EL (cell line): ENCODE measurements at regions not wholly inside any gene's neighbourhood (a gene's known extent, or its start where the extent isn't known, plus 50 kb on each side); places are given as distances from the start of the nearest gene placed in this dataset.

ENCODE experiments used
- DNase-seq: peaks from one replicate; pipeline ENCODE4 v3.0.0-alpha.2; 2016

DNA sequence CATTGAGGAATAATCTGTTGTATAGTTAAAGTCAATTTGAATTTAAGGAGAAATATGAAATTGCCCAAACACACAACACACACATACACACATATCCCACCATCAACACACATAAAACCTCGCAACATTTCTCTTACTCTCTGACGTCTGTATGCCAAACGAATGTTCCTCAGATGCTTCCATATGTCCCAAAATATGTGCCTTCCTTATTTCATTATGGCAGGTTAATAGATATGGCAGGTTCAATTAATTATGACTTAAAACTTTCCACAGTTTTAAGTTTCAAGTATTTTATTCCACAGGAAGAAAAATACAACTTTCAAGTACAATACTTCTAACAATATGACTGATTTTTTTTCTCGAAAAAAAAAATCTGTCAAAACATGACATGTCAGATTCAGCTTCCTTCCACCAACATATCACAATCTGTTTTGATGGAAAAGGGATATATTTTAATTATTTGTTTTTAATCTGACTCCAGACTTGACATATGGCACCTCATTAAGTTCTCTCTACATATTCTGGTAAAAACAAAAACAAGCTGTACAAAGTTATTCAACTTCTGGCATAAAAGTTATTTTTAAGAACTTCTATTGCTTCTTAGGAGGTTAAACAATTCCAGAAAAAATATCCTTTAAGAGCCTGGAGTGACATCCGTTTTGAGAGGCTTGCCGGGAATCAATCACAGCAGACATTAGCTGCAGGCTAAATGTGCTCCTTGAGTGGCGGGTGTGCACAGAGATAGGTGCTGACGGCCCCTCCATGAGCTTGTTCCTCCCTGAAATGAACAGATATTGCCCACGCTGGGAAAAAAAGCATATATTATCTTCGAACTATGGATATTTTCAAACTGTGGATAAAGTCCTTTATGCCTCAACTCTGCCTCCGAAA lies 812.7 kb downstream of the DCDC2C start:
- DNase-seq: no peak

GRCh38 chr2:4518596-4518995 lies 815.2 kb downstream of the DCDC2C start:
- no peak for DNase-seq

GRCh38 chr2:4522498-4523421 lies 819.4 kb downstream of the DCDC2C start:
- no peak for DNase-seq

- no peak for DNase-seq
Measured at GRCh38 chr2:4527416-4527815, 824.0 kb downstream of the DCDC2C start.

DNA sequence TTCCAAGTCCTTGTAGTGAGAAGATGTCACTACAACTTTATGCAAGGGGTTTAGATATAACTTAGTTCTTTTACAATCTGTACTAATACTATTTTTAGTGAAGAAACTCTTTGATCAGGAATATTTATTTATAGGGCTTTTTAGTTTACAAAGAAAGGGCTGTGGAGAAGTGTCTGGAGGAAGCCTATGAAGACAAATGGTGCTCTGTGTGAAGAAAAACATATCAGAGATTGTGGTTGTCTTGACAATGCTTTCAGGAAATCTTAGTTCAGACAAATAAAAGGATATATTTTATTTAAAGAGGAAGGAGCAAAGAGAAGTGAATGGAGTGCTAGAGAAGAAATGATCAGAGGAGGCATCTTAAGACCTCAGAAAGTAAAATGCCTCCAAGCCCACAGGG lies 824.9 kb downstream of the DCDC2C start:
- no peak for DNase-seq

GRCh38 chr2:4528773-4529172 lies 825.4 kb downstream of the DCDC2C start:
- DNase-seq: no peak

GRCh38 chr2:4529738-4530137 lies 826.4 kb downstream of the DCDC2C start:
- no peak for DNase-seq

DNA sequence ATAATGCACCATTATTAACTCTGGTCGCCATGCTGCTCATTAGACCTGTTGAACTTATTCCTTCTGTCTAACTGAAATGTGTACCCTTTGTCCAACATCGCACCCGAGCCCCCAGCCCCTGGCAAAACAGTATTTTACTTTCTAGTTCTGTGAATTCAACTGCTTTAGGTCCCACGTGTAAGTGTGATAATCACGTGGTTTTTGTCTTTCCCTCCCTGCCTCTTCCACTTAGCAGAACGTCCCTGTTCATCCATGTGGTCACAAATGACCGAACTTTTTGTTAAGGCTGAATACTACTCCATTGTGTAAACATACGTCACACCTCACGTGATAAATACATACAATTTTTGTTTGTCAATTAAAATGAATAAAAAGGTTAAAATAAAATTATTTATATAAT lies 826.9 kb downstream of the DCDC2C start:
- no peak for DNase-seq

- no peak for DNase-seq
Measured at GRCh38 chr2:4533806-4534205, 830.4 kb downstream of the DCDC2C start.

GRCh38 chr2:4539121-4539520 lies 835.7 kb downstream of the DCDC2C start:
- no peak for DNase-seq

DNA sequence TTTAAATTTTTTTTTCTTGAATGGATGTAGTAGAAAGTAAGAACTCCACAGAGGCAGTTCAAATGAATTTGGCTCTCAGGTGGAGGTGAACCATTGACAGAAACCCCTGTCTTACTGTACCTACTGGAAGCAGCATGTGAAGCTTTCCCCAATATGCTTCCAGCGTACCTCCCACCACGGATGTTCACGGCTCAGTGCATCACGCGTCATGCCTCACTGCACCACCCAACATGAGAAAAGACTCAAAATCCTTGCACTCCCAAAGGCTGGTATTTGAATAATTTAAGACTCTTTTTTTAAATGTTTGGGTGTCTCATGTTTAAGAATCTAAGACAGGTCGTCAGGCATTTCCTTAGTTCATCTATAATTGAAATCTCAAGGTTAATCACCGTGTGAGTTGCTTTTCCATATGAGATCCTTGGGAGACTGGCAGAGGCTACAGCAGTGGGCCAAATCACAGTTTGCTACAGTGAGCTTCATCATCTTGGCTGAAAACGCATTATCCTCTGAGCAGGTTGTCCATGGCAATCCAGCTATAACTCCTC lies 846.4 kb downstream of the DCDC2C start:
- DNase-seq: no peak

GRCh38 chr2:4551691-4552474 lies 848.5 kb downstream of the DCDC2C start:
- no peak for DNase-seq

- DNase-seq: no peak
Measured at GRCh38 chr2:4553241-4553640, 849.9 kb downstream of the DCDC2C start.

DNA sequence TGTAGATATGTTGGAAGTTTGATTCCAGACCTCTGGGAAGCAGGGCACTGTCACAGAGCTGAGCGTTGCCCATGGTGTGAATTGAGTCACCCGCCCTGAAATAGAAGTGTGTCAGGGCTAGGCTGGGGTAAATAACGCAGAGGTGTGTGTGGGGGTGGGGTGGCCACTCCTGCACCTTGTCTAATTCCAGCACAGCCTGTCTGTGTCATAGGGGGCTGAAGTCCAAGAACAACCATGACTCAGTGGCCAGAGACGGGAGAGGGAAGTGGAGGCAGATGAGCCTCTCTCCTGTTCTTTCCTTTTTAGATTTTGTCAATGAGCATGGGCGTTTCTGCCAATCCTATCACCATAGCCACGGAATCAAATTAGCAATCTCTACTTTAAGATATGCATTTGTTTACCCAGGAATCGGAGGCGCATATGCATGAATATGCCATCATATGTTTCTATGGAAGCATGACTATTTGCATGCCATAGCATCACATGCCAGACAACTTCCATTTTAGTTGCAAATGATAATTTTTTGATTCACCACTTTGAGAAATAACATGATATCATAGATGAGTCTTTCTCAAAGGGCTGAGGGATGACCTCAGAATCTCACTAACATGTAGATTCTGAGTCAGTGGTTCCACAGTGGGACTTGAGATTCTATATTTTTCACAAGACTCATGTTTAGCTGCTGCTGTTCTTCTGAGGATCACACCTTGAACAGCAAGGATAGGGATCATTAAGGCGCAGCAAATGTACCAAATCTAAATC lies 852.9 kb downstream of the DCDC2C start:
- DNase-seq: no peak

DNA sequence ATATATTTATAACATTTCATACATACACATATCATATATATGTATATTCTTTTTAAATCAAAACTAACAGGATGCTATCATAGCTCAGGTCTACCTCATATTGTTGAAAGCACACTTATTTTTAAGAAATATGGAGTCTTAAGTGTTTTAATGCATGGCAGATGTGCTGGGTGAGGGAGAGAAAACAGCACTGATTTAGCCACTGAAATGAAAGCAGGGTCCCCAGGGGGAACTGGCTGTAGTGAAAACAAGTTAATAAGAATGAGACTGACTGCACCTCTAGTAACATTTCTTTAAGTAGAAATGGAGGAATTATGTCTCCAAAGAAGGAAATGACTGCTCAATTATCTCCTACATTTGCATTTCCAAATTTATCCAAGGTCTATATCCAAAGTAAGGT lies 857.8 kb downstream of the DCDC2C start:
- no peak for DNase-seq

DNA sequence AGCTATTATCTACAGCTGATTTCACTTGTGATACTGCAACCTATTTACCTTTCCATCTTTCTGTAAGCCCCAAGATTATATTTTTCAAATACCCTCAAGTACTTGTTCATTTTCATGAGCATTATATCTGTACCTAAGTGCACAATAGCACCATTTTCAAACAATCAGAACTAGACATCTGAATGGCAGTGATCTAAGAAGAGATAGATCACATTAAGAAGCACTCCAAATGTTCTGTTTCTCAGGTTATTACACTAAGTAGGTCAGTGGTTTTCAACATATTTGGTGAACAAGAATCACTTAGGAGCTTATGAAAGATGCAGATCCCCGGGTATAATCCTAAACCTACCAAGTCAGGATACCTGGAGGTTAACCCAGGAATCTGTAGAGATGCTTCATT lies 872.7 kb downstream of the DCDC2C start:
- no peak for DNase-seq

DNA sequence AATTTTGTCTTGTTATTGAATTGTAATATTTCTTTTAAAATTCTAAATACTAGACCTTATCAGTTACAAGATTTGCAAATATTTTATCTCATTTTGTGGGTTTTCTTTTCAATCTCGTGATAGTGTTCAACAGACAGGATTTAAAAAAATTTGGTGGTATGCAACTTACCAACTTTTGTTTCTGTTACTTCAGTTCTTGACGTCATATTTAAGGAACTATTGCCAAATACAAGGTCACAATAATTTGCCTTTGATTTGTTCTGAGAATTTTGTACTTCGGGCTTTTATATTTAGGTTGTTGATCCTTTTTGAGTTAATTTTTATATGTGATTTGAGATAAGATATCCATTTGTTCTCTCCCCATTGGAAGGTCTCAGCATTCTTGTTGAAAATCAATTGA lies 876.6 kb downstream of the DCDC2C start:
- no peak for DNase-seq

DNA sequence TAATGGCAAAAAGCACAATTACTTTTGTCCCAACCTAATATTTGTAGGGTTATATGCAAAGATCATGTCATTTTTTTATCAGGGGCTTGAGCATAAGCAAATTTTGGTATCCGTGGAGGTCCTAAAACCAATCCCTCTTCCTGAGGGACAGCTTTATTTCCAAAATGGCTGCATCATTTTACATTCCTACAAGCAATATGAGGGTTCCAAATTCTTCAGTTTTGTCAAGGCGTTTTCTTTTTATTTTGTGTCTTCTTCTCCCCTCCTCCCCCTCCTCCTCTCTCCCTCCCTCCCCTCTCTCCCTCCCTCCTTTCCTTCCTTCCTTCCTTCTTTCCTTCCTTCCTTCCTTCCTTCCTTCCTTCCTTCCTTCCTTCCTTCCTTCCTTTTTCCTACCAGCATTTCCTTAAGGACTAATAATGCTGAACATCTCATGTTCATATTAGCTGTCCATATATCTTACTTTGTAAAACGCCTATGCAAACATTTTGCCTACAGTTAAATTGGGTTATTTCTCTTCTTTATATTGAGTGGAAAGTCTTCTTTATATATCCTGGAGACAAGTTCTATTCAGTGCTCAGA lies 881.8 kb downstream of the DCDC2C start:
- DNase-seq: no peak

DNA sequence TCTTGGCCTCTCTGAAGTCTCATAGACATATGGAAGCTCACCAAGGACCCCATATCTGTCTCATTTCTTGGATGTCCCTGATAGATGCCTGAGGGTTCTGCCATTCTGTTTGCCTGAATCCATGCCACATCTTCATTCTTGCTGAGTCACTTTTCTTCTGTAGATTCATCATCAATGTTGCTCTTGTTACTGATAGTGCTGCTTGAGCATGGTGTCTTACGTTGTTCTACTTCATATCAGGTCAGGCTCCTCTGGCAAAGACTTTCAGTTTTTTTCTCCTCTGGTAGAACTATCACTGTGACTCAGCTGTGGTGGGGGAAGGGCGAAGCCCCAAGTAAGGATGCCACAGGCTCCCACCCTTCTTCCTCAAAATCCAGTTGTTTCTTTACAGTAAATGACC lies 885.2 kb downstream of the DCDC2C start:
- no peak for DNase-seq

DNA sequence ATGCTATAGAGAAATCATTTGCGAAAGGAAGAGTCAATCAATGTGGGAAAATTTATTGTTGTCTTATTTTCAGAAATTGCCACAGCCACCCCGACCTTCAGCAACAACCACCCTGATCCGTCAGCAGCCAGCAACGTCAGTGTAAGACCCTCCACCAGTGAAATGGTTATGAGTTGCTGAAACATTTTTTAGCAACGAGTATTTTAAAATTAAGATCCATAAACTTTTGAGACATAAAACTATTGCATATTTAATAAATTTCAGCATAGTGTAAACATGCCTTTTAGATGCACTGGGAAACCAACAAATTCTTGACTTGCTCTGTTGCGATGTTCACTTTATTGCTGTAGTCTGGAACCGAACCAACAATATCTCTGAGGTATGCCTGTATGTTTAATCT lies 887.9 kb downstream of the DCDC2C start:
- DNase-seq: no peak

DNA sequence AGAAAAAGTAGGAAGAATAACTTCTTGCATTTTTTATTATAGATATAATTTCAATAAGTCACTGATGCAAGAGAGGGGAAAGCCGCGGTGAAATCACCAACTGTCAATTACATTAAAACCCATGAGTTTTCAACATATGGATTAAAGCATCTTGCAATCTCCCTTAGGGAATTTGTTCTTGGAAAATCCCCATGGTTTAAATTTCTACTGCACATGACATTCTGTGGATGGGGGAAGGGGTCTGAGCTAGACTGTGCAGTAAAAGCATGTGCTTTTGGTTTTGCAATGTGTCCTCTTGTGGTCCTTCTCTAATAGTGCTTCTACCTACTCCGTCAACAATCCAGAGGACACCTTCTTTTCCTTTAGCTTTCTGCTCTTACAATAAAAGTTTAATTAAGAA lies 894.0 kb downstream of the DCDC2C start:
- no peak for DNase-seq

DNA sequence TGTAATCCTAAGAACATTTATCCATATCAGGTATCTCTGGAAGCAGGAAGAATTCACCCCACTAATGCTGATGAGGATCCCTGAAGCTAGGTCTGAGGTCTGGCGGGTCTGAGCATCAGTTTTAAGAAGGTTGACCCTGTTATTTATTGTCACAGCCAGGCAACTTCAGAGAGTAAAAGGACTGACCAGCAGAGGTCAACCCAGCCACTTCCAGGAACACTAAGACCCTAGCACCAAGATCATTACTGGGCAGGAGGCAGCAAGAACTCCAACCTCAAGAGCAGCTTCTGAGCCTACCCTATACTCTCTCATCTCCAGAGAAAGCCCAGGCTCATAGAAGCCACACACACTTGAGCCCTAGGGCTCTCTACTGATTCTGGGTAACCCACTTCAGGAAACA lies 901.4 kb downstream of the DCDC2C start:
- DNase-seq: no peak
